GM21447 (cell line): ENCODE measurements at regions not wholly inside any gene's neighbourhood (a gene's known extent, or its start where the extent isn't known, plus 50 kb on each side); places are given as distances from the start of the nearest gene placed in this dataset.

Source experiments
- ATAC-seq: cut with Tn5 transposase; IDR thresholded peaks from one replicate; pipeline ENCODE4 v1.9.1; 2021; ENCODE audit not compliant: unreplicated experiment

- no peak for ATAC-seq
Observed at GRCh38 chr5:68531970-68532369, 316.4 kb downstream of the PIK3R1 start.

GRCh38 chr5:68533051-68533450 lies 317.5 kb downstream of the PIK3R1 start:
- no peak for ATAC-seq

- ATAC-seq, result no peak
Observed at GRCh38 chr5:68533571-68534084, 318.1 kb downstream of the PIK3R1 start.

- ATAC-seq, result no peak
Observed at GRCh38 chr5:68534131-68534940, 318.8 kb downstream of the PIK3R1 start.

GRCh38 chr5:68534956-68535520 lies 319.5 kb downstream of the PIK3R1 start:
- no peak for ATAC-seq

GRCh38 chr5:68538814-68539420 lies 323.4 kb downstream of the PIK3R1 start:
- no peak for ATAC-seq

GRCh38 chr5:68540798-68541590 lies 325.4 kb downstream of the PIK3R1 start:
- ATAC-seq, result no peak

GRCh38 chr5:68542207-68542606 lies 326.7 kb downstream of the PIK3R1 start:
- no peak for ATAC-seq

- no peak for ATAC-seq
Observed at GRCh38 chr5:68543212-68543611, 327.7 kb downstream of the PIK3R1 start.

GRCh38 chr5:68544091-68544647 lies 328.6 kb downstream of the PIK3R1 start:
- no peak for ATAC-seq

GRCh38 chr5:68544648-68545552 lies 329.3 kb downstream of the PIK3R1 start:
- no peak for ATAC-seq

GRCh38 chr5:68545636-68546295 lies 330.2 kb downstream of the PIK3R1 start:
- no peak for ATAC-seq

- ATAC-seq, result no peak
Observed at GRCh38 chr5:68547056-68547455, 331.5 kb downstream of the PIK3R1 start.

- no peak for ATAC-seq
Observed at GRCh38 chr5:68547622-68548021, 332.1 kb downstream of the PIK3R1 start.

GRCh38 chr5:68548959-68549676 lies 333.6 kb downstream of the PIK3R1 start:
- ATAC-seq, result no peak

- no peak for ATAC-seq
Observed at GRCh38 chr5:68550015-68550414, 334.5 kb downstream of the PIK3R1 start.

- no peak for ATAC-seq
Observed at GRCh38 chr5:68551436-68551835, 335.9 kb downstream of the PIK3R1 start.

- no peak for ATAC-seq
Observed at GRCh38 chr5:68554571-68555279, 339.2 kb downstream of the PIK3R1 start.
